ENCODE measurements at regions not wholly inside any gene's neighbourhood (a gene's known extent, or its start where the extent isn't known, plus 50 kb on each side); places are given as distances from the start of the nearest gene placed in this dataset.

- Histone ChIP-seq H3K27ac (no peak overlapping the region), H3K9me3 (no peaks in the 10 kb centered on the region), H3K4me1 (no peaks in the 10 kb centered on the region), H3K4me3 (no peak overlapping the region), H3K36me3 (no peaks in the 10 kb centered on the region), H3K27me3 (peaks cover 0 to 8% (median 0%) of the 10 kb centered on the region in 7 donors)
- no peak for ATAC-seq
- intact Hi-C loops (cut with DNase I) = no loop called here
- TF ChIP-seq CTCF (IDR thresholded peaks at IDR 0.05) = no peak
- no peak for DNase-seq
- WGBS, 2 donors = 84 to 87% methylated on average over 4 of the region's 4 CpGs
Observed at GRCh38 chr15:81500081-81500480, 126.1 kb upstream of the TMC3 start.

GRCh38 chr15:81498294-81498693 lies 124.3 kb upstream of the TMC3 start:
- H3K4me1 ChIP-seq = no peaks in the 10 kb centered on the region
- DNase-seq = no peak
- no peak for ATAC-seq
- no peak for TF ChIP-seq CTCF (IDR thresholded peaks at IDR 0.05)
- intact Hi-C loops (cut with DNase I) = no loop called here
- no peaks in the 10 kb centered on the region for H3K36me3 ChIP-seq
- H3K9me3 ChIP-seq = no peaks in the 10 kb centered on the region
- H3K27ac ChIP-seq = no peak overlapping the region
- WGBS, 2 donors = 91 to 93% methylated on average over 6 of the region's 6 CpGs
- H3K27me3 ChIP-seq = peaks cover 0 to 8% (median 0%) of the 10 kb centered on the region in 7 donors
- no peak overlapping the region for H3K4me3 ChIP-seq

GRCh38 chr15:81497238-81497637 lies 123.2 kb upstream of the TMC3 start:
- TF ChIP-seq CTCF (IDR thresholded peaks at IDR 0.05) = no peak
- intact Hi-C loops (cut with DNase I) = no loop called here
- Histone ChIP-seq H3K4me1 (peaks cover 0 to 4% (median 0%) of the 10 kb centered on the region in 9 donors), H3K9me3 (no peaks in the 10 kb centered on the region), H3K4me3 (no peak overlapping the region), H3K27me3 (peaks cover 0 to 8% (median 0%) of the 10 kb centered on the region in 7 donors), H3K36me3 (no peaks in the 10 kb centered on the region), H3K27ac (no peak overlapping the region)
- DNase-seq (no peak), ATAC-seq (no peak)
- 87 to 91% methylated on average over 6 of the region's 6 CpGs for WGBS, 2 donors

- peaks cover 0 to 8% (median 0%) of the 10 kb centered on the region in 7 donors for H3K27me3 ChIP-seq
- H3K4me3 ChIP-seq = no peak overlapping the region
- no peaks in the 10 kb centered on the region for H3K36me3 ChIP-seq
- DNase-seq = no peak
- intact Hi-C loops (cut with DNase I) = no loop called here
- no peak for TF ChIP-seq CTCF (IDR thresholded peaks at IDR 0.05)
- H3K4me1 ChIP-seq = peaks cover 0 to 6% (median 0%) of the 10 kb centered on the region in 9 donors
- no peaks in the 10 kb centered on the region for H3K9me3 ChIP-seq
- no peak overlapping the region for H3K27ac ChIP-seq
- WGBS, 2 donors = 85 to 88% methylated on average over 8 of the region's 8 CpGs
- ATAC-seq = no peak
Observed at GRCh38 chr15:81495780-81496467, 121.9 kb upstream of the TMC3 start.
